GM23338 (cell line): ENCODE measurements at regions not wholly inside any gene's neighbourhood (a gene's known extent, or its start where the extent isn't known, plus 50 kb on each side); places are given as distances from the start of the nearest gene placed in this dataset.

Source experiments
- ATAC-seq: fragments of 200-7000 bp; cut with Tn5 transposase; 3 replicates; pipeline ENCODE4 v1.9.1; 2020
- DNase-seq: peaks from one replicate; pipeline ENCODE4 v3.0.0-alpha.2; 2015; ENCODE audit warnings: low spot score
- H2AFZ ChIP-seq: fragments of 200-600 bp; sonication (generic); 2 replicates; pipeline ENCODE4 v1.8.0; 2016; ENCODE audit warnings: antibody characterized with exemption, mild to moderate bottlenecking, moderate library complexity
- H3F3A ChIP-seq: fragments of 200-600 bp; sonication (generic); replicated peaks from 2 replicates; pipeline ENCODE4 v1.8.0; 2017; ENCODE audit warnings: antibody characterized with exemption, mixed run types, low read depth
- H3K27ac ChIP-seq: fragments of 200-600 bp; sonication (generic); 2 replicates; pipeline ENCODE4 v1.6.1; 2016; ENCODE audit warnings: low read depth
- H3K27me3 ChIP-seq: fragments of 200-600 bp; sonication (generic); 2 replicates; pipeline ENCODE4 v1.8.0; 2016; ENCODE audit warnings: mild to moderate bottlenecking, mixed run types, moderate library complexity; ENCODE audit not compliant: insufficient read depth
- H3K36me3 ChIP-seq: fragments of 200-600 bp; sonication (generic); 2 replicates; pipeline ENCODE4 v1.8.0; 2016; ENCODE audit warnings: mild to moderate bottlenecking; ENCODE audit not compliant: insufficient read depth
- H3K4me1 ChIP-seq: fragments of 200-600 bp; sonication (generic); 2 replicates; pipeline ENCODE4 v1.8.0; 2016; ENCODE audit warnings: mild to moderate bottlenecking, moderate library complexity; ENCODE audit not compliant: insufficient read depth
- H3K4me2 ChIP-seq: fragments of 200-600 bp; sonication (generic); 2 replicates; pipeline ENCODE4 v1.7.1; 2017; ENCODE audit warnings: mixed run types
- H3K4me3 ChIP-seq: fragments of 200-600 bp; sonication (generic); 2 replicates; pipeline ENCODE4 v1.6.1; 2016; ENCODE audit warnings: mixed run types
- H3K79me2 ChIP-seq: fragments of 200-600 bp; sonication (generic); replicated peaks from 2 replicates; pipeline ENCODE4 v1.8.0; 2017; ENCODE audit warnings: mild to moderate bottlenecking; ENCODE audit not compliant: insufficient read depth
- H3K9me2 ChIP-seq: fragments of 200-600 bp; sonication (generic); 2 replicates; pipeline ENCODE4 v1.8.0; 2017; ENCODE audit not compliant: insufficient read depth
- H4K20me1 ChIP-seq: fragments of 200-600 bp; sonication (generic); replicated peaks from 2 replicates; pipeline ENCODE4 v1.8.0; 2017; ENCODE audit warnings: mild to moderate bottlenecking; ENCODE audit not compliant: insufficient read depth
- H3K27ac Mint-ChIP-seq: 2 replicates; pipeline ENCODE4 v1.8.0; 2020; ENCODE audit warnings: inconsistent platforms, mild to moderate bottlenecking, moderate library complexity, mixed read lengths
- H3K27me3 Mint-ChIP-seq: 3 replicates; pipeline ENCODE4 v1.8.0; 2022; ENCODE audit warnings: low read depth, mild to moderate bottlenecking, moderate library complexity, mixed read lengths, inconsistent platforms; ENCODE audit not compliant: insufficient read depth, poor library complexity
- H3K36me3 Mint-ChIP-seq: 3 replicates; pipeline ENCODE4 v1.8.0; 2021; ENCODE audit warnings: low read depth, mild to moderate bottlenecking, inconsistent platforms, moderate library complexity, mixed read lengths
- H3K4me1 Mint-ChIP-seq: 3 replicates; pipeline ENCODE4 v1.8.0; 2020; ENCODE audit warnings: mild to moderate bottlenecking, inconsistent platforms, mixed read lengths
- H3K4me3 Mint-ChIP-seq: 3 replicates; pipeline ENCODE4 v1.8.0; 2021; ENCODE audit warnings: moderate library complexity, mild to moderate bottlenecking, inconsistent platforms, mixed read lengths
- H3K9me3 Mint-ChIP-seq: 3 replicates; pipeline ENCODE4 v1.8.0; 2020; ENCODE audit warnings: moderate library complexity, mild to moderate bottlenecking, inconsistent platforms, mixed read lengths
- CREB1 ChIP-seq: fragments of 250-450 bp; sonication (Bioruptor Pico); IDR thresholded peaks from 2 replicates; pipeline ENCODE4 v1.5.0; 2020; ENCODE audit warnings: low read depth, mild to moderate bottlenecking, moderate library complexity
- EZH2 ChIP-seq: fragments of 200-600 bp; sonication (generic); IDR thresholded peaks from one replicate; pipeline ENCODE4 v1.8.0; 2017; ENCODE audit warnings: antibody characterized with exemption, mild to moderate bottlenecking, low read depth; ENCODE audit not compliant: unreplicated experiment
- EZH2phosphoT487 ChIP-seq: fragments of 200-600 bp; sonication (generic); IDR thresholded peaks from one replicate; pipeline ENCODE4 v1.8.1; 2018; ENCODE audit warnings: antibody characterized with exemption; ENCODE audit not compliant: unreplicated experiment
- JUNB ChIP-seq: IDR thresholded peaks from one replicate; pipeline ENCODE4 v1.6.1; 2016; ENCODE audit warnings: antibody characterized with exemption; ENCODE audit not compliant: unreplicated experiment
- NANOG ChIP-seq: IDR thresholded peaks from 2 replicates; pipeline ENCODE4 v1.6.1; 2016; ENCODE audit warnings: antibody characterized with exemption, borderline replicate concordance
- POLR2AphosphoS5 ChIP-seq: IDR thresholded peaks from 2 replicates; pipeline ENCODE4 v1.6.1; 2016; ENCODE audit warnings: antibody characterized with exemption, low read depth
- STAT1 ChIP-seq: IDR thresholded peaks from one replicate; pipeline ENCODE4 v1.6.1; 2016; ENCODE audit warnings: antibody characterized with exemption; ENCODE audit not compliant: unreplicated experiment
- ZNF331 ChIP-seq: fragments of 250-450 bp; sonication (Bioruptor Pico); IDR thresholded peaks from 2 replicates; pipeline ENCODE4 v1.5.0; 2020; ENCODE audit warnings: low read depth, mild to moderate bottlenecking, moderate library complexity
- TF ChIP-seq, protein P1 (sequence below), 2 experiments: fragments of 200-600 bp in 1 of 2; sonication (generic) in 1 of 2; conservative IDR thresholded peaks; 2 replicates each; pipeline versions ENCODE4 v1.5.1 to v1.6.1; 2016 to 2017; ENCODE audit warnings: antibody characterized with exemption in 2 of 2, low read depth in 2 of 2, mild to moderate bottlenecking in 2 of 2, moderate library complexity in 1 of 2
- TF ChIP-seq, protein P2 (sequence below): IDR thresholded peaks from one replicate; pipeline ENCODE4 v1.6.1; 2018; ENCODE audit warnings: antibody characterized with exemption; ENCODE audit not compliant: unreplicated experiment
- TF ChIP-seq, protein P3 (sequence below): IDR thresholded peaks from 2 replicates; pipeline ENCODE4 v1.6.1; 2016; ENCODE audit warnings: antibody characterized with exemption

DNA sequence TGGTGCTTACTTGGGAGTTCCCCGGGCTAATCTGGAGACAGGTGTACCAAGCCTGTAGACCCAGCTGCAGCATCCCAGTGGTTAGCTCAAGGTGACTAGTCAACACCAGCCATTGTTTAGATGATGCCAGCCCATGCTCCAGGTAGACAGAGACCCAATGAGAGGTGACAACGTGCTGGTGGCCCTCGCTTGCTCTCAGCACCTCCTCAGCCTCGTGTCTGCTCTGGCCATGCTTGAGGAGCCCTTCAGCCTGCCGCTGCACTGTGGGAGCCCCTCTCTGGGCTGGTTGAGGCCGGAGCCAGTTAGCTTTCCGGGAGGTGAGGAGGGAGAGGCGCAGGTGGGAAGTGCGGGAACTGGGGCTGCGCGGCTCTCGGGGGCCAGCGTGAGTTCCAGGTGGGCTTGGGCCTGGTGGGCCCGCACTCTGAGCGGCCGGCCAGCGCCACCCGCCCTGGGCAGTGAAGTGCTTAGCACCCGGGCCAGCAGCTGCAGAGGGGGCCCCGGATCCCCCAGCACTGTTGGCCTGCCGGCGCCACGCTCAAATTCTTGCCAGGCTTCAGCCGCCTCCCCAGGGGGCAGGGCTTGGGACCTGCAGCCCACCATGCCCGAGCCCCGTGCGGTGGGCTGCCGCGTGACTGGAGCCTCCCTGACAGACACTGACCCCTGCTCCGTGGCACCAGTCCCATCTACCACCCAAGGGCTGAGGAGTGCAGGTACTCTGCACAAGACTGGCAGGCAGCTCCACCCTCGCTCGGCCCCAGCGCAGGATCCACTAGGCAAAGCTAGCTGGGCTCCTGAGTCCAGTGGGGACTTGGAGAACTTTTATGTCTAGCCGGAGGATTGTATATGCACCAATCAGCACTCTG is 85.9 kb upstream of the VSTM2B start:
- no peaks in the 10 kb centered on the region for H3K36me3 ChIP-seq
- TF ChIP-seq POLR2AphosphoS5: no peak
- TF ChIP-seq EZH2: no peak
- no peak for TF ChIP-seq CREB1 (CRISPR knock-in tag)
- TF ChIP-seq STAT1: no peak
- TF ChIP-seq, protein P1, sequence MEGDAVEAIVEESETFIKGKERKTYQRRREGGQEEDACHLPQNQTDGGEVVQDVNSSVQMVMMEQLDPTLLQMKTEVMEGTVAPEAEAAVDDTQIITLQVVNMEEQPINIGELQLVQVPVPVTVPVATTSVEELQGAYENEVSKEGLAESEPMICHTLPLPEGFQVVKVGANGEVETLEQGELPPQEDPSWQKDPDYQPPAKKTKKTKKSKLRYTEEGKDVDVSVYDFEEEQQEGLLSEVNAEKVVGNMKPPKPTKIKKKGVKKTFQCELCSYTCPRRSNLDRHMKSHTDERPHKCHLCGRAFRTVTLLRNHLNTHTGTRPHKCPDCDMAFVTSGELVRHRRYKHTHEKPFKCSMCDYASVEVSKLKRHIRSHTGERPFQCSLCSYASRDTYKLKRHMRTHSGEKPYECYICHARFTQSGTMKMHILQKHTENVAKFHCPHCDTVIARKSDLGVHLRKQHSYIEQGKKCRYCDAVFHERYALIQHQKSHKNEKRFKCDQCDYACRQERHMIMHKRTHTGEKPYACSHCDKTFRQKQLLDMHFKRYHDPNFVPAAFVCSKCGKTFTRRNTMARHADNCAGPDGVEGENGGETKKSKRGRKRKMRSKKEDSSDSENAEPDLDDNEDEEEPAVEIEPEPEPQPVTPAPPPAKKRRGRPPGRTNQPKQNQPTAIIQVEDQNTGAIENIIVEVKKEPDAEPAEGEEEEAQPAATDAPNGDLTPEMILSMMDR (conservative IDR thresholded peaks at IDR 0.05; ENCODE audit: low read depth in 2 of 2): no peak
- no peak for TF ChIP-seq NANOG
- TF ChIP-seq, protein P2, sequence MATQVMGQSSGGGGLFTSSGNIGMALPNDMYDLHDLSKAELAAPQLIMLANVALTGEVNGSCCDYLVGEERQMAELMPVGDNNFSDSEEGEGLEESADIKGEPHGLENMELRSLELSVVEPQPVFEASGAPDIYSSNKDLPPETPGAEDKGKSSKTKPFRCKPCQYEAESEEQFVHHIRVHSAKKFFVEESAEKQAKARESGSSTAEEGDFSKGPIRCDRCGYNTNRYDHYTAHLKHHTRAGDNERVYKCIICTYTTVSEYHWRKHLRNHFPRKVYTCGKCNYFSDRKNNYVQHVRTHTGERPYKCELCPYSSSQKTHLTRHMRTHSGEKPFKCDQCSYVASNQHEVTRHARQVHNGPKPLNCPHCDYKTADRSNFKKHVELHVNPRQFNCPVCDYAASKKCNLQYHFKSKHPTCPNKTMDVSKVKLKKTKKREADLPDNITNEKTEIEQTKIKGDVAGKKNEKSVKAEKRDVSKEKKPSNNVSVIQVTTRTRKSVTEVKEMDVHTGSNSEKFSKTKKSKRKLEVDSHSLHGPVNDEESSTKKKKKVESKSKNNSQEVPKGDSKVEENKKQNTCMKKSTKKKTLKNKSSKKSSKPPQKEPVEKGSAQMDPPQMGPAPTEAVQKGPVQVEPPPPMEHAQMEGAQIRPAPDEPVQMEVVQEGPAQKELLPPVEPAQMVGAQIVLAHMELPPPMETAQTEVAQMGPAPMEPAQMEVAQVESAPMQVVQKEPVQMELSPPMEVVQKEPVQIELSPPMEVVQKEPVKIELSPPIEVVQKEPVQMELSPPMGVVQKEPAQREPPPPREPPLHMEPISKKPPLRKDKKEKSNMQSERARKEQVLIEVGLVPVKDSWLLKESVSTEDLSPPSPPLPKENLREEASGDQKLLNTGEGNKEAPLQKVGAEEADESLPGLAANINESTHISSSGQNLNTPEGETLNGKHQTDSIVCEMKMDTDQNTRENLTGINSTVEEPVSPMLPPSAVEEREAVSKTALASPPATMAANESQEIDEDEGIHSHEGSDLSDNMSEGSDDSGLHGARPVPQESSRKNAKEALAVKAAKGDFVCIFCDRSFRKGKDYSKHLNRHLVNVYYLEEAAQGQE: no peak
- no peak overlapping the region for H3K27ac ChIP-seq
- no peaks in the 10 kb centered on the region for H3F3A ChIP-seq
- no peaks in the 10 kb centered on the region for H3K4me1 ChIP-seq
- H3K9me2 ChIP-seq: no peaks in the 10 kb centered on the region
- ATAC-seq (no peak), DNase-seq (no peak)
- no peaks in the 10 kb centered on the region for H3K79me2 ChIP-seq
- Mint-ChIP-seq H3K4me1 (no peaks in the 10 kb centered on the region), H3K9me3 (peaks cover 34% of the 10 kb centered on the region), H3K36me3 (peaks cover 12% of the 10 kb centered on the region), H3K27ac (no peak overlapping the region), H3K4me3 (no peak overlapping the region), H3K27me3 (peaks cover 14% of the 10 kb centered on the region)
- H4K20me1 ChIP-seq: no peaks in the 10 kb centered on the region
- H3K4me3 ChIP-seq: no peak overlapping the region
- H3K4me2 ChIP-seq: no peak overlapping the region
- H2AFZ ChIP-seq: no peak overlapping the region
- no peaks in the 10 kb centered on the region for H3K27me3 ChIP-seq

DNA sequence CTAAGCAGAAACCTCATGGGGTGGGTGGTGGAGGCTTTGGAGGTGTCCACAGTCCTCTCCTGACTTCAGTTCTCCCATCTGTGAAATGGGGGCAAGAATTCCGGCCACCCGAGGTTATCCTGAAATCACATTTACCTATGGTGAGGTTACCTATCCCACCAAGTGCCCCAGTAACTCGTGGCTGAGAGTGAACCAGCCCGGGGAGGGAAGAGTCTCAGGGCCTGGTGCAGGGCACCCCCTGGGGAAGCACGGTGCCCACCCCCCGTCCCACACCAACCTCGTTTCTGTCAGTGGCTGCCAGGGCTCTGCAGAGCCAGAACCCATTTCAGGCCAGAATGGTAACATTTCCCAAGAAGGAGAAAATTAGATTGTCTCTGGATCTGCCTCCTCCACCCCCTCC is 83.7 kb upstream of the VSTM2B start:
- no peaks in the 10 kb centered on the region for H3K4me1 ChIP-seq
- no peaks in the 10 kb centered on the region for H3F3A ChIP-seq
- Mint-ChIP-seq H3K36me3 (peaks cover 12% of the 10 kb centered on the region), H3K27ac (no peak overlapping the region), H3K4me1 (no peaks in the 10 kb centered on the region), H3K4me3 (no peak overlapping the region), H3K27me3 (peaks cover 13% of the 10 kb centered on the region), H3K9me3 (peaks cover 34% of the 10 kb centered on the region)
- DNase-seq: no peak
- H4K20me1 ChIP-seq: no peaks in the 10 kb centered on the region
- H3K9me2 ChIP-seq: no peaks in the 10 kb centered on the region
- H3K36me3 ChIP-seq: no peaks in the 10 kb centered on the region
- no peak for ATAC-seq
- no peak overlapping the region for H3K4me2 ChIP-seq
- no peaks in the 10 kb centered on the region for H3K79me2 ChIP-seq
- H3K27ac ChIP-seq: no peak overlapping the region
- H3K4me3 ChIP-seq: no peak overlapping the region
- H2AFZ ChIP-seq: no peak overlapping the region
- no peaks in the 10 kb centered on the region for H3K27me3 ChIP-seq
- no peak for TF ChIP-seq EZH2phosphoT487
- TF ChIP-seq JUNB: no peak
- TF ChIP-seq, protein P2: no peak
- no peak for TF ChIP-seq STAT1
- TF ChIP-seq CREB1 (CRISPR knock-in tag): no peak
- TF ChIP-seq, protein P3, sequence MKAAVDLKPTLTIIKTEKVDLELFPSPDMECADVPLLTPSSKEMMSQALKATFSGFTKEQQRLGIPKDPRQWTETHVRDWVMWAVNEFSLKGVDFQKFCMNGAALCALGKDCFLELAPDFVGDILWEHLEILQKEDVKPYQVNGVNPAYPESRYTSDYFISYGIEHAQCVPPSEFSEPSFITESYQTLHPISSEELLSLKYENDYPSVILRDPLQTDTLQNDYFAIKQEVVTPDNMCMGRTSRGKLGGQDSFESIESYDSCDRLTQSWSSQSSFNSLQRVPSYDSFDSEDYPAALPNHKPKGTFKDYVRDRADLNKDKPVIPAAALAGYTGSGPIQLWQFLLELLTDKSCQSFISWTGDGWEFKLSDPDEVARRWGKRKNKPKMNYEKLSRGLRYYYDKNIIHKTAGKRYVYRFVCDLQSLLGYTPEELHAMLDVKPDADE: no peak
- TF ChIP-seq POLR2AphosphoS5: no peak
- no peak for TF ChIP-seq EZH2
- no peak for TF ChIP-seq ZNF331 (CRISPR knock-in tag)
- TF ChIP-seq NANOG: no peak
